NCI-H1417 (cell line): ENCODE measurements at regions not wholly inside any gene's neighbourhood (a gene's known extent, or its start where the extent isn't known, plus 50 kb on each side); places are given as distances from the start of the nearest gene placed in this dataset.

ENCODE experiments used
- DNase-seq, 3 experiments: peaks; one replicate each; lab custom pipeline; 2025; lab: John Stamatoyannopoulos, UW

DNA sequence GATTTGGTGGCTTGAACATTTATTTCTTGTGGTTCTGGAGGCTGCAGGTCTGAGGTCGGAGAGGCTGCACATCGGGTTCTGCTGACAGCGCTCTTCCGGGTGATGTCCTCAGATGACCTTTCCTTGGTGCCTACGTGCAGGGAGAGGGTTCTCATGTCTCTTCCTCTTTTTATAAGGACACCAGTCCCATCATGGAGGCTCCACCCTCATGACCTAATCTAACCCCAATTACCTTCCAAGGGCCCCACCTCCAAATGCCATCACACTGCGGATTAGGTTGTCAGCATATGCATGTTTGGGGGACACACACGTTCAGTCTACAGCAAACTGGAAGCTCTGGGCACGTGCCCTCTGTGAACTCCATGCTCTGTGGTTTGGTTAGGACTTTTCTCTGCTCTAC lies 338.6 kb downstream of the FGF9 start:
- no peak for DNase-seq

DNA sequence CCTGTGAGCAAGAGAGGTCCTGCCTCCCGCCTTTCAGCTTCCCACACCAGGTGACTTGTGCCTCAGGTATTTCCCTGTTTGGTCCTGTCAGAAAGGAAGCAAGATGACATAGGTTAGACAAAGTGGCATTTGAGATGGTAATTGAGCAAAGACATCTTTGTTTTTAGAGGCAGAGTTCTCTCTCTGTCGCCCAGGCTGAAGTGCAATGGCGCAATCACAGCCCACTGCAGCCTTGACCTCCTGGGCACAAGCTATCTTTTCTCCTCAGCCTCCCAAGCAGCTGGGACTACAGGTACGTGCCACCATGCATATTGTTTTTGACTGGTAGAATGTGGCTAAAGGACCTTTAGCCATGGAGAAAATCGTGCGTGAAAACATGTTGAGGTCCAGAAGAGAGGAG lies 339.1 kb downstream of the FGF9 start:
- no peak for DNase-seq

DNA sequence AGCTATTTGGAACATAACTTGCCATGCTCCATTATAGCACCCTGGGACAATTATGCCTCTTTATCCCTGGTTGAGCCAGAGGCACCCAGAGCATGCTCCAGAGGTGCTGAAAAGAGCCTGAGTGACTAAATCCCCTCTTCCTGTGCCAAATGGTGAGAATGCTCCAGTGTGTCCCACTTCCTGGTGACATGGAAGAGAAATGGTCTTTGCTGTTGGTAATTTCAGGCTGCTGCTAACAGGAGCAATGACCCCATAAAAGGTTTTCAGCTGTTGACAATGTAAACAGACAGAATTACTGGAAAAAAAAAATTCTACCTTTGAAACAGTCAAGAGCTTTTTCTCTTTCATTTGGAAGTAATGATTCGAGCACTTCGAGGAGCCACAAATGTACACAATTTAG lies 341.8 kb downstream of the FGF9 start:
- DNase-seq, result no peak

DNA sequence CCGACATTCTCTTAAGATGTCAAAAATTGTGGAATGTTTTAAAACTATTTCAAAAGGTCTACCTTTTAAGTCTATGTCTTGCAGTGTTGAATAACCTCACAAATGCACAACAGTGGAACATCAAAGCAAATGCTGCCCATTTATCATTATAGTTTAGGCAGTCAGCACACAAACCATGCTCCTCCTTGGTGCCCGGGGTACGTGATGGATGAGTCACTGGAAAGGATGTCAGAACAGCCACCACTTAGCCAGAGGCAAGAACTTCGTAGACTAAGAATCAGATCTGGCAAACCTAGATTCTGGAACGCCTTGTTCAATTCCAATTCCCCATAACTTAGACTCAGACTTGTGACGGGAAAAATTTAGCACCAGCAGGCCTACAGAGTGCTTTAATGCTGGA lies 343.6 kb downstream of the FGF9 start:
- DNase-seq, result no peak

DNA sequence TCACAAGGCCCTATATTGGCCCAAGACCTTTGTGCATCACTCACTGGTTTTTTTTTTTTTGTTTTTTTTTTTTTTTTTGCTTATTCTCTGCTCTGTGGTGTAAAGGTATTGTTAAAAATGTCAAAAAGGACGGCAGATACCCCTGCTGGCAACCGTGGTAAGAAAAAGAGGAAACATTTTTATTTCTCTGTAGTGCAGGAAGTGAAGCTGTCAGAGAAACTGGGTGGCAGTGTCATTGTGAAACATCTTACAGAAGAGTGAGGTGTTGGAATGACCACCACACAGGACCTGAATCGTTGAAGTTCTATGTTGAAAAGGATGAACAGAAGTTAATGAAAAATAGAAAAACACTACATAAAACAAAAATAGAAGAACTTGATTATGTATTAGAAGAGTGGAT lies 346.4 kb downstream of the FGF9 start:
- DNase-seq, result no peak

DNA sequence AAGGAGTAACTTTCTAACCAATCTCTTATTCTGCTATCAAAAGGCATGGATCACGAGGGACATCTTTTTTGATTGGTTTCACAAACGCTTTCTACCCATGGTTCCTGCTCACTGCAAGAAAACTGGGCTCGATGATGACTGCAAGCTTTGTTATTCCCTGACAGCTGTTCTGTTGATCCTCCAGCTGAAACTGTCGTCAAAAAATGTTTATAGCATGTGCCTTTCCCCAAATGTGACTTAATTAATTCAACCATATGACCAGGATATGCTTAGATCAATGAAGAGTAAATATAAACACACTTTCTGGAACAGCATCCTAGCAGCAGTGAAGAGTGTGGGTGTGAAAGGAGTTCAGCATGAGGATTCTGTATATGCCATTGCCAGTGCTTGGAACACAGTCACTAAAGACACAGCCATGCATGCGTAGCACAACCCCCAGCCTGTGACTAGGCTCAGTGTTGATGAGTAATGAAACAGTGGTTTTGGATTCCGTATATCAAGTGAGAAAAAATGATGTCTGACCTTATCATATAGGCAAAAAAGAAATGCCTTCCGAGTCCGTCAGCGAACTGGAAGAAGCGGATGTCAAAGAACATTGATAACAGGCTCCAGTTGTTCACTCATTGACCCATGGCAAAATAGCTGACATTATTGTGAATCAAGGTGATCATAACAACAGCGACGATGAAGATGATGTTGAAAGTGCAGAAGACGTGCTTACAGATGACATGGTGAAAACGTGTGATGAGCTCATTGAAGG lies 347.4 kb downstream of the FGF9 start:
- DNase-seq, result no peak

DNA sequence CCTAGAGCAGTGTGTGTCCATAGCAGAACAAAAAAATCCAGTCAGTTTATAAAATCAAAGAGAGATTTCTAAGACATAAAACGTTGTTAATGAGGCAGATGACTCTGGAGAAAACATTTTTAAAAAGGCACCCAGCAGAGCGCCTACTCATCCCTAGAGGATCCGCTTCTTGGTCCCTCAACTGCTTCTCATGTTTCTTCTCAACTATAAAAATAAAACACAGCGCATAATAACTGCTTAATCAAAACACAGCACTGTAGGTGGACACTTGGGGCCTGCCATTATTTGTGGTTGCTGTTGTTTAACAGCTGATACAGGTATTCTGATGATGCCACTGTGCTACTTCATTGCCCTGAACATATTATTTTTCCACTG lies 347.9 kb downstream of the FGF9 start:
- DNase-seq, result no peak

DNA sequence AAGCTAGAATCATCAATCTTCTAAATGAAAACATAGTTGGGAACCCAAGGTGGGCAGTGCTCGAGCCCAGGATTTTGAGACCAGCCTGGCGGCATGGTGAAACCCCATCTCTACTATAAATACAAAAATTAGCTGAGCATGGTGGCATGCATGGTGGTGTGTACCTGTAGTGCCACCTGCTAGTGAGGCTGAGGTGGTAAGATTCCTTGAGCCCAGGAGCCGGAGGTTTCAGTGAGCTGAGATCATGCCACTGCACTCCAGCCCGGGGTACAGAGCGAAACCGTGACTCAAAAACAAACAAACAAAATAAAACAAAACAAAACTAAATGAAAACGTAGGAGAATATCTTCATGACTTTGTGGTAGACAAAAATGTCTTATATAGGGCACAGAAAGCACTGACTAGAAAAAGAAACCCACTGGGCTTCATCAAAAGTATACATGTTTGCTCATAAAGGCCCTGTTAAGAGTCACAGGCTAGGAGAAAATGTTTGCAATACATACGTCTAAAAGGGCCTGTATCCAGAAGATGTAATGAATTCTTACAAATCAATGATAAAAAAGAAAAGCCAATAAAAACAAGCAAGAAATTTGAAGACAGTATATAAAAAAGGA lies 353.6 kb downstream of the FGF9 start:
- no peak for DNase-seq

DNA sequence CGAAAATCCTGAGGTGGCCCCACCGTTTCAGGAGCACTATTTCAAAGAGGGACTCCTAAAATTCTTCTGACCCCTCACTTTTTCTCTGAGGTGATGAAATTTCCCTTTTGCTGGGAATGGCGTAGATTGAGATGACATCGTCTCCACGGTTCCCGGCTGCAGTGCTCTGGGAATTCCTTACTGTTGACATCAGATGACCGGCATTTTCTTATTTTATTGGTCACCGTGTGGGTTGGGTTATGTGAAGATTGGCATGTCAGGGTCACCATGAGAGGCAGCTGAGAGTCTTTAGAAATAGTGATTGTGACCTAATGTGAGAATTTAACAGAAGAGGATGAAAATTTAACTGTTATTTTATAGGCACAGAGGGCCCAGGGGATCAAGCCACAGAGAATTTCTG lies 356.7 kb downstream of the FGF9 start:
- no peak for DNase-seq

DNA sequence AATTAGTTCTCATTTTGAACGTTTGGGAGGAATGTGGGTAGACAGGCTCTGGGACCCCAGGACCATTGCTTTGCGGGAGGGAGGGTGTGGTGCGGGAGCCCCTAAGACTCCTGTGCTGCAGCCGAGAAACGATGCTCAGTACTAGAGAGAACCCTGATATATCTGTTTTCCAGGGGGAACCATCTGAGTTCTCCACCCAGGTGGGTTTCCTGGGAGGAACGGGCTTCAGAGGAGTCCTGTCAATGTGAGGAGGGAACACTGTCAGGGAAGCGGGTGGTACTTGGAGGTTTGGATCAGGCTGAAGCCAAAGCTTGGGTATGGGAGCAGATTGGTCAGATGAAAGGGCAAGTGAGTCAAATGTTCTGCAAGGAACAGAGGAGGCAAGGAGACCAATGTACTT lies 358.0 kb downstream of the FGF9 start:
- DNase-seq, result no peak

DNA sequence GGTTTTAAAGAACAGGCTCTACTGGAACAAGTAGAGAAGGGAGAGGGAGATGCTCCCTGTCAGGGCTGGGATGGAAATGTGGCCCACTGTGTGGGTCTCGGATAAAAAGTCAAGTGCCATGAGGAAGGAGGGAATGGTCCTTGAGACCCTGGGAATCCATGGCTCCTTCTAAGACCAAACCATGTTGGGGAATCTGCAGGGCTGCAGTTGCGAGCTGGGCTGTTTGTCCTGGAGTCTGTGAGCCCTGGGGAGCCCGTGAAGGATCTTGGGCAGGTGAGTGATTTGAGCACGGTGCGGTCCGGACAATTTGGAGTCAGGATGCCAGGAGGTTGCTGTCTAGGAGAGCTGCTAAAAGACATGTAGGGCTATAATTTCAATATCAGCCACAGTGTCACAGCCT lies 359.4 kb downstream of the FGF9 start:
- DNase-seq, result no peak

DNA sequence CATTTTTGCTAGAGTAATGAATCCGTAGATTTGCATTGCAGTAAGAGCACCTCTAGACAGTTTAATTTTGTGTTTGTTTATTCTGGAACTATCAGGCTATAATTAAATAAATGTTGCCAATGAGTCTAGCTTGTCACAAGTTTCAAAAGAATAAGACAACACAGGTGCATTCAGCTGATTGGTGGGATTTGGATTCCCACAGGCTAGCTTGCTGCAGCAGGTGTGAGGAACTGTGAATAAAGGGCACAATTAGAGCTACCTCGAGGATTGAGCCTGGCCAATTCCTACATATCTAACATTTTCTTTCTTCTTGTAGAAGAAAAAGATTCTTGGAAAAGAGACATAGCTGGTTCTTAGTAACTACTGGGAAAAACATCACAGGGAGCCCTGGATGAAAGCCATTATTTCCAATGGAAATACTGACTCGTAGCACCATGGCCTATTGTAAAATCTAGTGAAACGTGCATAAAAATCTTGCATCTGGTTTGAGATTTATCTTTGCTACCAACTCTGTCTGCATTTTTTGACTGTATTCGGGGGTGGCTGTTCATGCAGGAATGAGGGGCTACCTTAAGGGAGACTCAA lies 360.9 kb downstream of the FGF9 start:
- no peak for DNase-seq

DNA sequence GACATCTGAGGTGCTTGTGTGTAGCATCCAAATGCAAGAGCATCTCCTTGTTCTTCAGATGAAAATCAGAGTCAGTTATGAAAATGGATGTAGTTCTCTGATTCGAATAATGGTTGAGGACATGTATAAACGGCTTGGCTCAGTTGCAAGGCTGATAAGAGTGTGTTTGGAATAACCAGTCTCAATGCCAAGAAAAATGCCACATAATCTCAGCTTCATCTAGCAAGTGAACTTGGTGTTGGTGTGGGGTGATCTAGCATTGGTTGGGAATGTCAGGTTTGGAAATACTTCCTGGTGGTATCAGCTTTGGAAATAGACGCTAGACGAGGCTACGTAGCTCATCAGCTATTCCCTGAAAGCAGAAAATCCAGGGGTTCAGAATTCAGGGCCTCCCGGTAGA lies 362.0 kb downstream of the FGF9 start:
- no peak for DNase-seq

DNA sequence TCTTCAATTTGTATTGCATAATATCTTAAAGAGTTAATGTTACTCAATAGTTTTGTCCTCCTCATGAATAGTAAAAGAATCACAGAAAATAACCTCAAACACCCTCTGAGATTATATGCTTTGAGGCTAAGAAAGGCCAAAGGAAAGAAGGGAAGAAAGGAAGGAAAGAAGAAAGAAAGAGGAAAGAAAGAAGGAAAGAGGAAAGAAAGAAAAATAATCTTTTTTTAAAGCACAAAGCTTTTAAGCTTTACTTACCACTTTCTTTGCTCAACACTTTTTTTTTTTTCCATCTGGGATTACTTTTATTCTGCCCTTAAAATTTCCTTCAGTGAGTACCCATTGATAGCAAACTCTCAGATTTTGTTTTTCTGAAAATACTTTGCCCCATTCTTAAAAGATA lies 369.1 kb downstream of the FGF9 start:
- DNase-seq, result no peak

DNA sequence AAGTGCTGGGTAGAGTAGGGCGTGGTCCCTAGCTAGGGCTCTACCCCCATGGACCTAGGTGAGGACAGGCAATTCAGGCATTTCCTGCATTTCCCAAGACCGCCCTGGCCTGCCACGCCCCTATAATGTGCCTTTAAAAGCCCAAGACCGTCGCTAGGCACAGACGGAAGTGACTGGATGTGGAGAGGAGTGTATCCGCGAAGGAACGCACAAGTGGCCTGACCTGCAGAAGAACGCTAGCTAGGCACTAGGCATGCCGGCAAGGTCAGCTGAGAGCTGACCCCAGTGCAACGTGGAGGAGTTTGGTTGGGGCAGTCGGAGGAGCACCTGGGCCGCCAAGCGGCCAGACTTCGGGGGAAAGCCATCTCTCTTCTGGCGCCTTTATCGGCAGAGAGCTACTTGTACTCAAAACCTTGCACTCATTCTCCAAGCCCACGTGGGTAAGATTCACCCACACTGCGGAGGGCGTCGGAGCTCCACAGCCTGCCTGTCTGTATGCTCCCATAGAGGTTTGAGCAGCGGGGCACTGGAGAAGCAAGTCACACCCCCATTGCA lies 370.0 kb downstream of the FGF9 start:
- no peak for DNase-seq

DNA sequence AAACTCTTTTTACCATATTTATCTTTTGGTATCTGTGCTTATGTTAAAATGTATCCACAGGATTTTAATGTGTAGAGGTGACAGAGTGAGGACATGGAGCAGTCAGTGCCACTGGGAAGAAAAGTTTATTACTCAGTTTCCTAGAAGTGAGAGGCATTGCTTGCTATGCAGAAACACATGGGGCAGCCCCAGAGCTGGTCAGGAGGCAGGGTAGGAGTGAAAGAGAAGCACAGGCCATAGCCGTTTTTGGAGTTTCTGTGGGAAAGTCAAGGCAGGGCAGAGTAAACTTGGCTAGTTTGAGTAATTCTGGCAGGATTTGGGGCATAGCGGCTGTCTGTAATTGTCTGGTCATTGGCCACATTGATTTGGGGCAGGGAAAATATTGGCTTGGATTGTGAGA lies 370.9 kb downstream of the FGF9 start:
- no peak for DNase-seq

DNA sequence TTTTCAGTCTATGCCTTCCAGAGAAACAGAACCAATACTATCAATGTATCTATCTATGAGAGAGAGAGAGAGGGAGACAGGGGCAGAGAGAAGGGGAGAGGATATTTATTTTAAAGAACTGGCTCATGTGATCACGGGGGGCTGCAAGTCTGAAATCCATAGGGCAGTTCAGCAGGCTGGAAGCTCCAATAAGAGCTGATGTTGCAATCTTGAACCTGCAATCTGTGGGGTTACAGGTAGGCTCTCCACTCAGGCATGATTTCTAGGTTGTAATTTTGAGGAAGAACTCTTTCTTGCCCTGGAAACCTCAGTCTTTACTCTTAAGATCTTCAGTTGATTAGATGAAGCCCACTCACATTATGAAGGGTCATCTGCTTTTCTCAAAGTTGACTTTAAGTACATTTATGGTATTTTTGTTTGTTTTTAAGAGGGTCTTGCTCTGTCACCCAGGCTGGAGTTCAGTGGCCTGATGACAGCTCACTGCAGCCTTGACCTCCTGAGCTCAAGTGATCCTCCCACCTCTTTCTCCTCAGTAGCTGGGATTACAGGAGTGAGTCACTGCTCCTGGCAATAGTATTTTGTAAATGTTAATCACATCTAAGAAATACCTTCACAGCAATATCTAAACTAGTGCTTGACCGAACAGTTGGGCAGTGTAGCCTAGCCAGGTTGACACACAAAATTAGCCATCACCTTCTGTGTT lies 376.4 kb downstream of the FGF9 start:
- DNase-seq, result no peak

DNA sequence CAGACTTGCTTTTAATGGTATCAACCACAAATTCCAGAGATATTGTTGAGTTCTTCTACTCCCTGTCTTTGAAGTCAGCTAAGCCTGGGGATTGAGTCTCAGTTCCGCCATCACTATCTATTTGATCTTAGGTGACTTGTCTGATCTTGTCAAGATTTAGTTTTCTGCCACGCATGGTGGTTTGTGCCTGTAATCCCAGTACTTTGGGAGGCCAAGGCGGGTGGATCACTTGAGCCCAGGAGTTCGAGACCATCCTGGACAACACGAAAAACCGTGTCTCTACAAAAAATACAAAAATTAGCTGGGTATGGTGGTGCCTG lies 376.9 kb downstream of the FGF9 start:
- no peak for DNase-seq

DNA sequence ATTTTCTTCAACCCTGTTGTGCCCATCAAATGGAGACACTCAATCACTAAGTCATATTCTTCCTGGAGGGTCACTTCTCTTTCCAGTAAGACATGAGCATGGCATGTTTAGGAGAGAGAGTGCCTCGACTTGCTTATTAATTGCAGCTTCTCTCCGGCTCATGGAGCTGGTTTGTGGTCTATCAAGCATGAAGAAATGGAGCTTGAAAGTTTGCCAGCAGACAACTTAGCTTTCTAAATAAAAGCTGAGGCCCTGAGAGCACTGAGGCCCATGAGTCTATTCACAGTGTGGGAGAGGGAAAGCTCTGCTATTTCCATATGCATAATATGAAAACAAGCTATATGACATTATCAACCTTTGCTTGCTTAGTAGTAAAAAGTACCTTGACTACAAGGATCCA lies 378.5 kb downstream of the FGF9 start:
- peak in 1 of 3 experiments; percentile 66 for DNase-seq

DNA sequence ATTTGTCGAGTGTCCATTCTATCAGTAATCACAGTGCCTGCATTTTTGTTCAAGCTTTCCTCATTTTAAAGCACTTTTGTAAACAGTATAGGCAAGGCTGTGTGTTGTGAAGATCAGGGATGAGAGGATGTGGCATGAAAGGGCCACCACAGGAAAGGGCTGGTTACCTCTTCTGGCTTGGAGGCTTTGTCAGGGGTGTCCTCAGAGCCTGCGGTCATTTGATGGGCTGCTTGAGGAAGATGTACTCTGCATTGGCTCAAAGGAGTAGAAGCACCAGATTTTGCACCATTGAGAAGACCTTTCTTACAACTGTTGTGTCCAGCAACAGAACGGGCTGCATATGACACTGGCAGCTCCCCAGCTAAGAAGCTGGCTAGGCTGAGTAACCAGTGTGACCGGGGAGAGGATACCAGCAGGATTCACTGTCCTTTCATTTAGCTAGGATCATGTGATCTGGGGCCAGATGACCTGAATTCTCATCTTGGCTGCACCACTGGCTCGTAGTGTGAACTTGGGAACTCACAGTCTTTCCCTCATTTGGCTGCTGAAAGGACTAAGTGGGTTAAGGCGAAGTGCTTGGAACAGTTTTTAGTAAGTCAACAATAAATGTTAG lies 380.2 kb downstream of the FGF9 start:
- DNase-seq, result no peak

DNA sequence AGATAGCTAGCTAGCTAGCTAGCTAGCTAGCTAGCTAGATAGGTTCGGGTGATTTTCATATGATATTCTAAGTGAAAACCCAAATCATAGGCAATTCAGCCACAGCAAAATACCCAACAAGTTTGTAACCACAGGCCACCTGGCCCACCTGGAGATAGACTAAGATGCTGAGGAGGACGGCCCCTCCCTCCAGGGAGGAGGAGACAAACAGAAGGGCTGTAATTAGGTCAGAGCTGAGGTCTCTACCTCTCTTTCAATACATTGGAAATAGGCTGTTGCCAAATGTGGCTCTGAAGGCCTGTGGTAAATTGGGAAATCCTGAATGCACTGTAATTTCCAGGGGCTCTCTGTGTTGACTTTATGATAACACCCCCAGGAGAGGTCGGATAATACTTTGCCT lies 382.2 kb downstream of the FGF9 start:
- no peak for DNase-seq

DNA sequence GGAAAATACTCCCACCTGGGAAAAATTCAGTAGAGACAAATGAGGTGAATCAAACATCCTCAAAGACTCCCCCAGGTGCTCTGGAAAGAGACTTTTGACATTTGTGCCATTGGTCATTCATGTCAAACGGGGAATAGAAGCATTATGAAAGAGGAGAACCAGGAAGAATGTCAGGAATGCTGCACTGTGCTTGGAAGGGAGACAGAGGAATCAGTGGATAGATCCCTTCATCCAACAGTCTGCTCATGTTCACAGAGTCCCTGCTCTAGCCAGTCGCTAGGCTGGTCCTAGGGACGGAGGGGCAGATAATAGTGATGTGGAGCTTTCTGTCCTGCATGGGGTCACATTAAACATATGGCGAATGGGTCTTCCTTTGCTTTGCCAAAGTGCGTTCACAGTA lies 384.4 kb downstream of the FGF9 start:
- no peak for DNase-seq

DNA sequence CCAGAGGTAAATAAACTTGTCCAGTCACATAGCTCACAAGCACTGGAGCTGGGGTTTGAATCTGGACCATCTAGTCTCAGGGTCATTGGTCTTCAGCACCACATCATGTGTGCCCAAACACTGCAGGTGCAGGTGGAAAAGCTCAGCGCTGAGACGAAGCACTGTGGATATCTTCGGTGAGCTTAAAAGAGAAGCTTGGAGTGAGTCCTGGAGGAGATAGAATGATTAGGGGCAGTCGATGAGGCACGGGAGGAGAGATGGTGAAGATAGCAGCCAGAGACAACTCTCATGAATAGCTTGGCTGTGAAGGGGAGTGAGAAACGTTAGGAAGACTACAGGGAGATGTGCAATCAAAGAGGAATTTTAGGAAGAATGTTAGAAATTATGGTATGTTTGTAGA lies 389.3 kb downstream of the FGF9 start:
- DNase-seq, result no peak
